RWPE1 (cell line): ENCODE measurements at regions not wholly inside any gene's neighbourhood (a gene's known extent, or its start where the extent isn't known, plus 50 kb on each side); places are given as distances from the start of the nearest gene placed in this dataset.

Experiments
- CTCF ChIA-PET: fragments of 350-600 bp; sonication (Branson Sonifier 250); formaldehyde crosslinking; extraction: SDS; loops from one replicate; lab custom pipeline; 2021; lab: Yijun Ruan, JAX
- POLR2A ChIA-PET: fragments of 400-600 bp; formaldehyde crosslinking; extraction: SDS; loops from one replicate; lab custom pipeline; 2020; ENCODE audit warnings: antibody characterized with exemption; ENCODE audit not compliant: low non-redundant PET; lab: Yijun Ruan, JAX
- DNase-seq: peaks from one replicate; pipeline ENCODE4 v3.0.0; 2012; ENCODE audit warnings: low spot score
- H3K27ac ChIP-seq: fragments of 450-650 bp; 2 replicates; pipeline ENCODE4 v1.5.1; 2017
- TF ChIP-seq, protein P1 (sequence below): fragments of 450-650 bp; conservative IDR thresholded peaks from 2 replicates; pipeline ENCODE4 v1.5.1; 2017; ENCODE audit warnings: low read depth, mild to moderate bottlenecking

DNA sequence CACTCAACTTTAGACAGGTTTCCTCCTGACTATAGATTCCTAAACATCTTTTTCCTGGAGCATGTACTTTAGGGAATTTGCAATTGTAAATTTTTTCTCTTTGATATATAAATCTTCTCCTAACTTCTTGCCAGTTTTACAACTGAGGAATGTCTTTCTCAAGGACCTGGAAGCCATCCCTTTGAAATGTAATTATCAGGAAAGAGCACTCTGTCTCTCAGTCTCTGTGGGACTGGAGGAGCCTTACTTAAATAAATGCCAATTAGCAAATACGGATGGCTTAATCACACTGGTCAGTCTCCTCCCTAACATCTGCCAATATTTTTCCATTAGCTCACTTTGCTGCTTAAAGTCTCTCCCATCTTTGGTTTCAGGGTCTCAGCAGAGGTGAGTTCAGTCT, 344.3 kb upstream of the ARRDC3 start:
- TF ChIP-seq, protein P1, sequence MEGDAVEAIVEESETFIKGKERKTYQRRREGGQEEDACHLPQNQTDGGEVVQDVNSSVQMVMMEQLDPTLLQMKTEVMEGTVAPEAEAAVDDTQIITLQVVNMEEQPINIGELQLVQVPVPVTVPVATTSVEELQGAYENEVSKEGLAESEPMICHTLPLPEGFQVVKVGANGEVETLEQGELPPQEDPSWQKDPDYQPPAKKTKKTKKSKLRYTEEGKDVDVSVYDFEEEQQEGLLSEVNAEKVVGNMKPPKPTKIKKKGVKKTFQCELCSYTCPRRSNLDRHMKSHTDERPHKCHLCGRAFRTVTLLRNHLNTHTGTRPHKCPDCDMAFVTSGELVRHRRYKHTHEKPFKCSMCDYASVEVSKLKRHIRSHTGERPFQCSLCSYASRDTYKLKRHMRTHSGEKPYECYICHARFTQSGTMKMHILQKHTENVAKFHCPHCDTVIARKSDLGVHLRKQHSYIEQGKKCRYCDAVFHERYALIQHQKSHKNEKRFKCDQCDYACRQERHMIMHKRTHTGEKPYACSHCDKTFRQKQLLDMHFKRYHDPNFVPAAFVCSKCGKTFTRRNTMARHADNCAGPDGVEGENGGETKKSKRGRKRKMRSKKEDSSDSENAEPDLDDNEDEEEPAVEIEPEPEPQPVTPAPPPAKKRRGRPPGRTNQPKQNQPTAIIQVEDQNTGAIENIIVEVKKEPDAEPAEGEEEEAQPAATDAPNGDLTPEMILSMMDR = no peak
- H3K27ac ChIP-seq = no peak overlapping the region
- CTCF ChIA-PET = interaction anchor here (0.6 kb wide), 1 partner anchor 54 kb away, joined by 4 read pairs; no protein-coding TSS in a partner anchor
- POLR2A ChIA-PET = no interaction called here
- DNase-seq = no peak

DNA sequence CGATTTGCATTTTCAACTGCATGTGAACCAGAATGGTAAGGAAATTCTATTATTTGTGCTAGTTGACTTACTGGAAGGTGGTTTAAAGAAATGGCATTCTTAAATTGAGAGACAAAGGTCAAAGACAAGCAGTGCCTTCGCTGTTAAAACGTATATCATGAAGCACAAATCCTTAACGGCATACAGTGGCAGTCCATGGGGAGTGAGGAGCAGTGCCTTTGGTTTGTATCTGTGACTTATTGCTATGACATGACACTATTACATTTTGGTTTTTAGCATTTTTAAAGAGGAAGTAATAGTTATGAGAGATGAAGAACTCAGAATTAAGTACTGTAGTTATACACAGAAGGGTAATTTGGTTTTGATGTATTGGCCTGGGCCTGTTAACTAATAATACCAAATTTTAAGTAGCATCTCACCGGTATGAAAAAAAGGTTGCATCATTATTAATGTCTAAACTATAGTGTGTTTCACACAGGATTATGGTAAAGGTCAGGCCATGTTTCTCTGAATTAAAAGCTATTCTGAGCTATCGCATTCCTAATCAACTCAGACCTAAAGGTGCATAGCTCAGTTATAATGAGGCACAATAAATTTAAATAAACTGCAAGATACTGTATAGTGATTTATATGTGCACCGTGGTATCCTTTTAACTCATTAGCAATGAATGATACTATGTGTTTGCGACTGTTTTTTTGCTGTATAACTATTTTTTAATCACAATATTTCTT, 339.8 kb upstream of the ARRDC3 start:
- TF ChIP-seq, protein P1 = no peak
- DNase-seq = no peak
- CTCF ChIA-PET = no interaction called here
- POLR2A ChIA-PET = no interaction called here
- no peak overlapping the region for H3K27ac ChIP-seq

DNA sequence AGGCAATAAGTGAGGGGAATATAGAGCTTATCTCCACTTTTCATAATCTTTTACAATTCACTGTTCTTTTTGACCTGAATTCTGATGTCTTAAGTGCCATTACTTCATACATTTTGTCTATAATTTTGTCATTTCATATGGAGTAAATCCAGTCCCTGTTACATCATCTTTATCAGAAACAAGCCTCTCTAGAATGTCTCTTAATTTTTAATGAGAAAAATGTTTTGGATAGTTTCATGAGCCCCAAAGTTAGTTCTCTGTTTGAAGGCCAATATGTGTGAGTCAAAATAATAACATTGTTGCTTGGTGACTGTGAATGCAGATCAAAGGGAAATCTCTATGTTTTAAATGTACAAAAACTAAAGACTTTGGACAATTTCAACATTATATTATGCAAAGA, 329.6 kb upstream of the ARRDC3 start:
- ChIA-PET POLR2A (no interaction called here), CTCF (no interaction called here)
- no peak overlapping the region for H3K27ac ChIP-seq
- DNase-seq = no peak
- TF ChIP-seq, protein P1 = no peak

DNA sequence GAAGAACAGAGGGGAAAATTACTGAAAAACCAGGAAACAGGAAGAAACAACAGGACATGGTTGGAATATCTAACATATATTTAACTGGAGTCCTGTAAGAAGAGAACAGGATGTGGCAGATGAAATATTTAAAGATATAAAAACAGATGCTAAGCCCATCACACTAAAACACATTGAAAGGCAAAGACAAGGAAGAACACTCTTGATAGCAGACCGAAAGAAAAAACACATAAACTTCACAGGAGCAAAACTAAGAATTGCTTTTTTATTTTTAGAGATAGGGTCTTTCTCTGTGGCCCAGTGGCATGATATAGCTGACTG, 324.4 kb upstream of the ARRDC3 start:
- DNase-seq = no peak
- ChIA-PET POLR2A (no interaction called here), CTCF (no interaction called here)
- no peak overlapping the region for H3K27ac ChIP-seq
- TF ChIP-seq, protein P1 = no peak

DNA sequence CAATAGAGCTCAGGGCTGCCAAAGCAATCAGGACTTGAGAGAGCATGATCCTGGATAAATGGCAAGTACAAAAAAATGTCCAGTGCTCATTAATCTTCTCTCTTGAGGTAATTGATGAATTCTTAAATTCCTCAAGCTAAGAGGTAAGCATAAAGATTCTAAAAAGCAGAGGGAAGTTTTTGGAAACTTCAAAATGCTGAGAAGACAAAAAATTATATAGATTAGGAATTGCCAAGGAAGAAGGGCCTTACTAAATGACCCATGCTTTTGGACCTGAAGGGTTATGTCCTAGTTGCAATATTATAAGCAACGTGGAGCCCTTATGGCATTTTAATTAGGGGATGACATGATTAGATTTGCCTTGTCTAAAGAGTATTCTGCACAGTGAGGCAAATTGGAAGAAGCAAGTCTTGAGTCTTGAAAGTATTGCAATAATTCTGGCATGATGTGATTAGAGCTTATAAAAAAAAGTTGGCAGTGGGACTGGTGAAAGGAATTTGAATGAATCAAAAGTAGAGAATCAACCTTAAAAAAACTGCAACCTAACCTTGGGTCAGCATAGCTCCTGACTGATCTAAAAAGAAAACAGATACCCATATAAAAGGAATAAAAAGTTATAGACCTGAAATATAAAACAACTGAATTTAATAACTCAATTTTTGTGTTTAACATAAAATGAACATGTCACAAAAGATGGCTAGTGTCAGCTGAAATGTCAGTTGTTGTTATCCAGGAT, 323.8 kb upstream of the ARRDC3 start:
- no peak for DNase-seq
- ChIA-PET CTCF (no interaction called here), POLR2A (no interaction called here)
- TF ChIP-seq, protein P1 = no peak
- no peak overlapping the region for H3K27ac ChIP-seq

DNA sequence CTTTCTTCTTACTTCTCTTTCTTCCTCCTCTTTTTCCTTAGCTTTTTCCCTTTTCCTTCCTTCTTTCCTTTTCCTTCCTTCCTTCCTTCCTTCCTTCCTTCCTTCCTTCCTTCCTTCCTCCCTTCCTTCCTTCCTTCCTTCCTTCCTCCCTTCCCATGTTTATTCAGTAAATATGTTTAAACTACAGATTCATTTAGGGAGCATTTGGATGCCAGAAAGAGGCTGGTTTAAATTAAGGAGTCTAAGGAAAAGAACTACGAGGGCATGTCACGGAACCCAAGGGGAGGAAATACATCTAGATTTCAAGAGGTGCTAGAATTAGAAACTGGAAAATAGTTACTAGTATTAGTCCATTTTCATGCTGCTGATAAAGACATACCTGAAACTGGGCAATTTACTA, 320.0 kb upstream of the ARRDC3 start:
- TF ChIP-seq, protein P1 = no peak
- ChIA-PET CTCF (interaction anchor here (0.7 kb wide), 1 partner anchor 837 kb away, joined by 3 read pairs; no protein-coding TSS in a partner anchor), POLR2A (no interaction called here)

More for the DNA sequence above, 320.0 kb upstream of the ARRDC3 start:
- DNase-seq = no peak
- H3K27ac ChIP-seq = no peak overlapping the region
